Glutamatergic neuron (in vitro differentiated cells): ENCODE measurements at regions not wholly inside any gene's neighbourhood (a gene's known extent, or its start where the extent isn't known, plus 50 kb on each side); places are given as distances from the start of the nearest gene placed in this dataset.

ENCODE experiments used
- DNase-seq: peaks from one replicate; pipeline ENCODE4 v3.0.0; 2022
- H3K27ac Mint-ChIP-seq: one replicate; pipeline ENCODE4 v1.8.0; 2020; ENCODE audit warnings: mild to moderate bottlenecking, mixed read lengths, inconsistent platforms; ENCODE audit not compliant: unreplicated experiment
- H3K27me3 Mint-ChIP-seq: one replicate; pipeline ENCODE4 v1.8.0; 2020; ENCODE audit warnings: mild to moderate bottlenecking, moderate library complexity, mixed read lengths, inconsistent platforms; ENCODE audit not compliant: unreplicated experiment
- H3K36me3 Mint-ChIP-seq: one replicate; pipeline ENCODE4 v1.8.0; 2020; ENCODE audit warnings: mild to moderate bottlenecking, mixed read lengths, inconsistent platforms; ENCODE audit not compliant: unreplicated experiment
- H3K4me1 Mint-ChIP-seq: one replicate; pipeline ENCODE4 v1.8.0; 2020; ENCODE audit warnings: mild to moderate bottlenecking, low read depth, mixed read lengths, inconsistent platforms; ENCODE audit not compliant: unreplicated experiment
- H3K4me3 Mint-ChIP-seq: one replicate; pipeline ENCODE4 v1.8.0; 2020; ENCODE audit warnings: mild to moderate bottlenecking, mixed read lengths, inconsistent platforms; ENCODE audit not compliant: unreplicated experiment
- H3K9me3 Mint-ChIP-seq: one replicate; pipeline ENCODE4 v1.8.0; 2020; ENCODE audit warnings: mild to moderate bottlenecking, moderate library complexity, mixed read lengths, inconsistent platforms; ENCODE audit not compliant: unreplicated experiment
- TF ChIP-seq, protein P1 (sequence below): fragments of 200-600 bp; sonication (generic); IDR thresholded peaks from one replicate; pipeline ENCODE4 v1.5.0; 2021; ENCODE audit not compliant: partially characterized antibody, unreplicated experiment

DNA sequence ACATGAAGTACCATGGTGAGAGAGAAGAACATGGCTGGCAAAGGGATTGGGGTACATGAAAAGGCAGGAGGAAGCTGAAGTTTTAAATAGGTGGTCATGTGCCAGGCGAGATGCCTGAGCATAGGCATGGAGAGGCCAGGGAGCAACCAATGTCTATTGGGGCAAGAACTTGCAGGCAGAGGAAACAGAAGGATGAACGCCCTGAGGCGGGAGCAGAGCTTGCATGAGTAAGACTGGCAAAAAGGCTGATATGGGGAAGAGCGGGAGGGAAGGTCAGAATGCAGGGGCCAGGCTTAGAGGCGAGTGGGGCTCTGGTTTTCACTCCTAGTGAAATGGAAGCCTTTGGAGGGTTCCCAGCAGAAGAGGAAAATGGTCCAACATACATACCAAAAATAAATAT, 52.5 kb upstream of the VSTM5 start:
- Mint-ChIP-seq H3K27ac (no peak overlapping the region), H3K4me1 (no peaks in the 10 kb centered on the region), H3K36me3 (no peaks in the 10 kb centered on the region), H3K4me3 (no peak overlapping the region), H3K27me3 (peaks cover 1% of the 10 kb centered on the region), H3K9me3 (peaks cover 2% of the 10 kb centered on the region)
- TF ChIP-seq, protein P1, sequence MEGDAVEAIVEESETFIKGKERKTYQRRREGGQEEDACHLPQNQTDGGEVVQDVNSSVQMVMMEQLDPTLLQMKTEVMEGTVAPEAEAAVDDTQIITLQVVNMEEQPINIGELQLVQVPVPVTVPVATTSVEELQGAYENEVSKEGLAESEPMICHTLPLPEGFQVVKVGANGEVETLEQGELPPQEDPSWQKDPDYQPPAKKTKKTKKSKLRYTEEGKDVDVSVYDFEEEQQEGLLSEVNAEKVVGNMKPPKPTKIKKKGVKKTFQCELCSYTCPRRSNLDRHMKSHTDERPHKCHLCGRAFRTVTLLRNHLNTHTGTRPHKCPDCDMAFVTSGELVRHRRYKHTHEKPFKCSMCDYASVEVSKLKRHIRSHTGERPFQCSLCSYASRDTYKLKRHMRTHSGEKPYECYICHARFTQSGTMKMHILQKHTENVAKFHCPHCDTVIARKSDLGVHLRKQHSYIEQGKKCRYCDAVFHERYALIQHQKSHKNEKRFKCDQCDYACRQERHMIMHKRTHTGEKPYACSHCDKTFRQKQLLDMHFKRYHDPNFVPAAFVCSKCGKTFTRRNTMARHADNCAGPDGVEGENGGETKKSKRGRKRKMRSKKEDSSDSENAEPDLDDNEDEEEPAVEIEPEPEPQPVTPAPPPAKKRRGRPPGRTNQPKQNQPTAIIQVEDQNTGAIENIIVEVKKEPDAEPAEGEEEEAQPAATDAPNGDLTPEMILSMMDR = no peak
- no peak for DNase-seq

DNA sequence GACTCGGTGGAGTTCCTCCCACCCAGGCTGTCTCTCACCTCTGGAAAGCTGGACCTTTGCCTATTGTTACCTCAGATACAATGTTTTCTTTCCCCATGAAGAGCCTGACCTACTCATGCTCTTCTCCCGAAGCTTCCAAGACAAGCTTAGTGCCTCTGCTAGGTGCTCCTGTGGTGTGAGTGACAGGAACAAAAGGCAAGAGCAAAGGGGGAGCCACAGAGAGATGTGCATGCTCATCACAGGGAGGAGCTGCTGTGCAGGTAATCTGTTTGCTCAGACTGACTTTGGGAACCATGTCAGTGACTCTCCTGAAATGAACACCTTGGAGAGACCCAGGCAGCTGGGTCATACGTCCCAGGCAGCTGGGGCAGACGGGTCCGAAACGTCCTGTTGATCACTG, 53.6 kb upstream of the VSTM5 start:
- Mint-ChIP-seq H3K4me3 (no peak overlapping the region), H3K27ac (no peak overlapping the region), H3K36me3 (no peaks in the 10 kb centered on the region), H3K27me3 (peaks cover 1% of the 10 kb centered on the region), H3K9me3 (no peaks in the 10 kb centered on the region), H3K4me1 (no peaks in the 10 kb centered on the region)
- DNase-seq = no peak
- TF ChIP-seq, protein P1 = no peak

DNA sequence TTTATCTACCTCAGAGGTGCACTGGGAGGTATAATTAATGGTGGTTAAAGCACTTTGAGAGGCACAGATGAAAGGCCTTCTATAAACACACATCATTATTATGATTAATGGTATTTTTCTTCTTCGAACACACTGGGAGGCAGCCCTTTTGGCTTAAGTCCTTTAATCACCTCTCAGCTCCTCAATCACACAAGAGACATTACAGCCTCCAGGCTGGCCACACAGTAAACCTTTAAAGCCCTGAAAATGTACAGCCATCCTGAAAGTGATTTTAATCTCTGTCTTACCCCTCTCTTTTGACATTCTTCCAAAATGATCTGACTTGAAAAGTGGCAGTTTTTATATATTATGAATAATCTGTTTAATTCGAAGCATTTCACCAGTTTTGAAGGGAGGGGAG, 54.3 kb upstream of the VSTM5 start:
- H3K36me3 Mint-ChIP-seq = no peaks in the 10 kb centered on the region
- H3K4me1 Mint-ChIP-seq = no peaks in the 10 kb centered on the region
- H3K9me3 Mint-ChIP-seq = no peaks in the 10 kb centered on the region
- DNase-seq = no peak
- H3K27me3 Mint-ChIP-seq = peaks cover 1% of the 10 kb centered on the region
- TF ChIP-seq, protein P1 = no peak
- H3K4me3 Mint-ChIP-seq = no peak overlapping the region
- H3K27ac Mint-ChIP-seq = no peak overlapping the region

DNA sequence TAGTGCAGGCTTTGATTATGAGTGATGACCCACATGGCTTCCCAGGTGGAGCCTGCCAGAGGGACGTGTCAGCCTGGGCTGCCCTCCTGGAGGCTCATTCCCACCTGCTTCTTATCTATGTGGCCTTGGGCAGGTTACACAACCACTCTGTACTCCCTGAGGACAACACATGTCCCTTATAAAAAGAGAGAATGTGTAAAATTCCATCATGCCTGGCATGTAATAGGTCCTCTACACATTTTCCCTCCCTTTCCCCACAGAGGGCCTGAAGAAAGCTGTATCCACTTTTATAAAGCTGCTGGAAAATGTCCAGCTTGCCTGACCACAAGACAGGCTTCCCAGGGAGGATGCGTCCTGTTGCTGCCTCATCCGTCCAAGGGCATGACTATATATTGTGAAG, 55.0 kb upstream of the VSTM5 start:
- Mint-ChIP-seq H3K27me3 (peaks cover 1% of the 10 kb centered on the region), H3K36me3 (no peaks in the 10 kb centered on the region), H3K4me3 (no peak overlapping the region), H3K27ac (no peak overlapping the region), H3K4me1 (no peaks in the 10 kb centered on the region), H3K9me3 (no peaks in the 10 kb centered on the region)
- no peak for DNase-seq
- TF ChIP-seq, protein P1 = no peak

DNA sequence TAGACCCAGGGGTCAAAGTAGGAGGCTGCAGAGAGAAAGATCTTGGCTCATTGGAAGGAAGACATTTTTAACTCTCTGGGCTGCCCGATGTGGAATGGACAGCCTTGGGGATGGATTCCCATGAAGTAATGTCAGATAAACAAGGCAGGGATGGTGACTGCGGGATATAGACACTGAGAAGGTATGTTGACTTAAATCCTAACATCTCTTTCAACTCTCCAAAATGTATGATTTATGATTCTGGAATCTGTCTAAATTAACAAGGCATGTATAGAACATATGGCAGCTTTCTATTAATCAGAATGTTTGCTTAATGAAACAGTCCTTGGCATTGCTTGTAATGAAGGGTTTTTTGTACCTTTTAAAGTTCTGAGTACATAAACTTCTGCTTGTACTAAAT, 56.1 kb upstream of the VSTM5 start:
- H3K4me3 Mint-ChIP-seq = no peak overlapping the region
- H3K4me1 Mint-ChIP-seq = no peaks in the 10 kb centered on the region
- no peak for DNase-seq
- H3K27me3 Mint-ChIP-seq = peaks cover 1% of the 10 kb centered on the region
- no peak overlapping the region for H3K27ac Mint-ChIP-seq
- TF ChIP-seq, protein P1 = no peak
- no peaks in the 10 kb centered on the region for H3K36me3 Mint-ChIP-seq
- no peaks in the 10 kb centered on the region for H3K9me3 Mint-ChIP-seq
